CD8-positive, alpha-beta memory T cell (primary cell): ENCODE measurements at regions not wholly inside any gene's neighbourhood (a gene's known extent, or its start where the extent isn't known, plus 50 kb on each side); places are given as distances from the start of the nearest gene placed in this dataset.

Experiments used
- CTCF ChIA-PET: fragments of 350-600 bp; sonication (Branson Sonifier 250); formaldehyde crosslinking; loops from one replicate; lab custom pipeline; 2021; ENCODE audit warnings: antibody characterized with exemption; lab: Charles Lee
- POLR2A ChIA-PET: fragments of 350-600 bp; sonication (Branson Sonifier 250); formaldehyde crosslinking; loops from one replicate; lab custom pipeline; 2021; ENCODE audit warnings: antibody characterized with exemption; lab: Charles Lee
- DNase-seq, 5 donors: peaks; one replicate each; pipeline versions ENCODE4 v3.0.0 to v3.0.0-alpha.2; 2020 to 2022; ENCODE audit warnings: mixed read lengths in 1 of 5
- H3K27ac ChIP-seq: one replicate; pipeline ENCODE4 v1.7.0; 2013; ENCODE audit warnings: low read depth, mild to moderate bottlenecking, low read length, moderate library complexity
- H3K27me3 ChIP-seq: 2 replicates; pipeline ENCODE4 v1.7.0; 2013; ENCODE audit warnings: low read length, mild to moderate bottlenecking; ENCODE audit not compliant: insufficient read depth, poor library complexity, severe bottlenecking
- H3K36me3 ChIP-seq: 2 replicates; pipeline ENCODE4 v1.7.0; 2013; ENCODE audit warnings: mild to moderate bottlenecking, low read length, moderate library complexity; ENCODE audit not compliant: insufficient read depth
- H3K4me1 ChIP-seq: 2 replicates; pipeline ENCODE4 v1.7.0; 2013; ENCODE audit warnings: mild to moderate bottlenecking, low read length, moderate library complexity; ENCODE audit not compliant: insufficient read depth
- H3K4me3 ChIP-seq: 2 replicates; pipeline ENCODE4 v1.7.0; 2013; ENCODE audit warnings: mild to moderate bottlenecking, low read length
- H3K9me3 ChIP-seq: 2 replicates; pipeline ENCODE4 v1.7.0; 2013; ENCODE audit warnings: mild to moderate bottlenecking, low read length
- H3K27ac Mint-ChIP-seq, 8 donors: one replicate each; pipeline ENCODE4 v1.8.0; 2020 to 2021; ENCODE audit warnings: mixed read lengths in 8 of 8, mild to moderate bottlenecking in 6 of 8, inconsistent platforms in 3 of 8, moderate library complexity in 3 of 8
- H3K27me3 Mint-ChIP-seq, 2 donors: one replicate each; pipeline ENCODE4 v1.8.0; 2020 to 2021; ENCODE audit warnings: mixed read lengths in 2 of 2, mild to moderate bottlenecking in 1 of 2, moderate library complexity in 1 of 2
- H3K36me3 Mint-ChIP-seq, 3 donors: one replicate each; pipeline ENCODE4 v1.8.0; 2020 to 2021; ENCODE audit warnings: mixed read lengths in 3 of 3, inconsistent platforms in 1 of 3, mild to moderate bottlenecking in 1 of 3
- H3K4me1 Mint-ChIP-seq, 3 donors: one replicate each; pipeline ENCODE4 v1.8.0; 2020 to 2021; ENCODE audit warnings: mixed read lengths in 3 of 3, inconsistent platforms in 1 of 3, mild to moderate bottlenecking in 1 of 3
- H3K4me3 Mint-ChIP-seq, 7 donors: one replicate each; pipeline ENCODE4 v1.8.0; 2020 to 2021; ENCODE audit warnings: mixed read lengths in 7 of 7, mild to moderate bottlenecking in 6 of 7, moderate library complexity in 4 of 7, inconsistent platforms in 2 of 7
- H3K9me3 Mint-ChIP-seq, 5 donors: one replicate each; pipeline ENCODE4 v1.8.0; 2020 to 2022; ENCODE audit warnings: mixed read lengths in 5 of 5, mild to moderate bottlenecking in 3 of 5, moderate library complexity in 2 of 5, inconsistent platforms in 1 of 5

- no peak for DNase-seq
- no peaks in the 10 kb centered on the region for H3K36me3 ChIP-seq
- no peak overlapping the region for H3K27ac ChIP-seq
- Mint-ChIP-seq H3K27ac (no peak overlapping the region), H3K36me3 (no peaks in the 10 kb centered on the region), H3K27me3 (no peaks in the 10 kb centered on the region), H3K4me3 (no peak overlapping the region), H3K4me1 (no peaks in the 10 kb centered on the region), H3K9me3 (peaks cover 4 to 11% (median 4%) of the 10 kb centered on the region in 5 donors)
- H3K9me3 ChIP-seq = no peaks in the 10 kb centered on the region
- ChIA-PET CTCF (no interaction called here), POLR2A (no interaction called here)
- H3K4me3 ChIP-seq = no peak overlapping the region
- H3K27me3 ChIP-seq = no peaks in the 10 kb centered on the region
- H3K4me1 ChIP-seq = no peaks in the 10 kb centered on the region
These were observed 627.1 kb upstream of the SLC8A1 start for GRCh38 chr2:41079011-41079410.

GRCh38 chr2:41084321-41084720, 632.4 kb upstream of the SLC8A1 start:
- H3K4me1 ChIP-seq = no peaks in the 10 kb centered on the region
- Mint-ChIP-seq H3K9me3 (peaks cover 1 to 30% (median 2%) of the 10 kb centered on the region in 5 donors), H3K4me1 (no peaks in the 10 kb centered on the region), H3K27ac (no peak overlapping the region), H3K36me3 (no peaks in the 10 kb centered on the region), H3K27me3 (no peaks in the 10 kb centered on the region), H3K4me3 (no peak overlapping the region)
- H3K36me3 ChIP-seq = no peaks in the 10 kb centered on the region
- H3K27ac ChIP-seq = no peak overlapping the region
- H3K9me3 ChIP-seq = no peaks in the 10 kb centered on the region
- H3K4me3 ChIP-seq = no peak overlapping the region
- ChIA-PET POLR2A (no interaction called here), CTCF (no interaction called here)
- H3K27me3 ChIP-seq = no peaks in the 10 kb centered on the region
- no peak for DNase-seq

GRCh38 chr2:41087946-41088345, 636.1 kb upstream of the SLC8A1 start:
- Mint-ChIP-seq H3K27ac (no peak overlapping the region), H3K4me1 (no peaks in the 10 kb centered on the region), H3K27me3 (no peaks in the 10 kb centered on the region), H3K36me3 (no peaks in the 10 kb centered on the region), H3K9me3 (peaks cover 3 to 25% (median 5%) of the 10 kb centered on the region in 5 donors), H3K4me3 (no peak overlapping the region)
- H3K9me3 ChIP-seq = no peaks in the 10 kb centered on the region
- H3K27ac ChIP-seq = no peak overlapping the region
- H3K27me3 ChIP-seq = no peaks in the 10 kb centered on the region
- no peaks in the 10 kb centered on the region for H3K4me1 ChIP-seq
- no peaks in the 10 kb centered on the region for H3K36me3 ChIP-seq
- CTCF ChIA-PET = no interaction called here
- no peak for DNase-seq
- H3K4me3 ChIP-seq = no peak overlapping the region
- POLR2A ChIA-PET = no interaction called here

GRCh38 chr2:41101281-41101680, 649.4 kb upstream of the SLC8A1 start:
- H3K4me1 Mint-ChIP-seq = no peaks in the 10 kb centered on the region
- no peak overlapping the region for H3K4me3 ChIP-seq
- H3K27ac ChIP-seq = no peak overlapping the region
- H3K4me3 Mint-ChIP-seq = no peak overlapping the region
- H3K27ac Mint-ChIP-seq = no peak overlapping the region
- H3K27me3 Mint-ChIP-seq = peaks cover 0 to 2% of the 10 kb centered on the region in 2 donors
- no peaks in the 10 kb centered on the region for H3K36me3 ChIP-seq
- H3K27me3 ChIP-seq = no peaks in the 10 kb centered on the region
- no peak for DNase-seq
- H3K36me3 Mint-ChIP-seq = no peaks in the 10 kb centered on the region
- H3K4me1 ChIP-seq = no peaks in the 10 kb centered on the region
- CTCF ChIA-PET = no interaction called here
- H3K9me3 Mint-ChIP-seq = peaks cover 2 to 8% (median 4%) of the 10 kb centered on the region in 5 donors
- POLR2A ChIA-PET = no interaction called here
- no peaks in the 10 kb centered on the region for H3K9me3 ChIP-seq

- ChIA-PET POLR2A (no interaction called here), CTCF (no interaction called here)
- no peaks in the 10 kb centered on the region for H3K9me3 ChIP-seq
- H3K27ac ChIP-seq = no peak overlapping the region
- peaks cover 0 to 12% (median 6%) of the 10 kb centered on the region in 5 donors for H3K9me3 Mint-ChIP-seq
- H3K27me3 ChIP-seq = no peaks in the 10 kb centered on the region
- no peaks in the 10 kb centered on the region for H3K4me1 Mint-ChIP-seq
- H3K4me3 ChIP-seq = no peak overlapping the region
- no peaks in the 10 kb centered on the region for H3K4me1 ChIP-seq
- H3K27me3 Mint-ChIP-seq = no peaks in the 10 kb centered on the region
- H3K36me3 Mint-ChIP-seq = no peaks in the 10 kb centered on the region
- no peak for DNase-seq
- H3K36me3 ChIP-seq = no peaks in the 10 kb centered on the region
- no peak overlapping the region for H3K4me3 Mint-ChIP-seq
- H3K27ac Mint-ChIP-seq = no peak overlapping the region
These were observed 657.9 kb upstream of the SLC8A1 start for GRCh38 chr2:41109744-41110143.

GRCh38 chr2:41111836-41112627, 660.1 kb upstream of the SLC8A1 start:
- H3K27me3 ChIP-seq = no peaks in the 10 kb centered on the region
- H3K4me3 Mint-ChIP-seq = no peak overlapping the region

GRCh38 chr2:41116106-41116797, 664.4 kb upstream of the SLC8A1 start:
- DNase-seq = no peak
- CTCF ChIA-PET = no interaction called here
- no peak overlapping the region for H3K27ac Mint-ChIP-seq
- Histone ChIP-seq H3K36me3 (no peaks in the 10 kb centered on the region), H3K9me3 (no peaks in the 10 kb centered on the region), H3K4me1 (no peaks in the 10 kb centered on the region), H3K27me3 (no peaks in the 10 kb centered on the region), H3K27ac (no peak overlapping the region), H3K4me3 (no peak overlapping the region)
- POLR2A ChIA-PET = no interaction called here
- no peak overlapping the region for H3K4me3 Mint-ChIP-seq
- H3K36me3 Mint-ChIP-seq = no peaks in the 10 kb centered on the region
- peaks cover 0 to 23% (median 4%) of the 10 kb centered on the region in 5 donors for H3K9me3 Mint-ChIP-seq
- peaks cover 0 to 3% of the 10 kb centered on the region in 2 donors for H3K27me3 Mint-ChIP-seq
- H3K4me1 Mint-ChIP-seq = no peaks in the 10 kb centered on the region

More at GRCh38 chr2:41111836-41112627, 660.1 kb upstream of the SLC8A1 start:
- Mint-ChIP-seq H3K36me3 (no peaks in the 10 kb centered on the region), H3K27me3 (no peaks in the 10 kb centered on the region), H3K27ac (no peak overlapping the region), H3K4me1 (no peaks in the 10 kb centered on the region), H3K9me3 (peaks cover 0 to 18% (median 8%) of the 10 kb centered on the region in 5 donors)
- CTCF ChIA-PET = no interaction called here
- Histone ChIP-seq H3K4me3 (no peak overlapping the region), H3K9me3 (no peaks in the 10 kb centered on the region), H3K4me1 (no peaks in the 10 kb centered on the region), H3K36me3 (no peaks in the 10 kb centered on the region), H3K27ac (no peak overlapping the region)
- POLR2A ChIA-PET = no interaction called here
- no peak for DNase-seq

- CTCF ChIA-PET = no interaction called here
- no peaks in the 10 kb centered on the region for H3K27me3 ChIP-seq
- H3K4me3 ChIP-seq = no peak overlapping the region
These were observed 667.6 kb upstream of the SLC8A1 start for GRCh38 chr2:41119489-41119888.

More at GRCh38 chr2:41119489-41119888, 667.6 kb upstream of the SLC8A1 start:
- H3K4me1 Mint-ChIP-seq = no peaks in the 10 kb centered on the region
- H3K4me3 Mint-ChIP-seq = no peak overlapping the region
- H3K4me1 ChIP-seq = no peaks in the 10 kb centered on the region
- no peak overlapping the region for H3K27ac Mint-ChIP-seq
- H3K9me3 Mint-ChIP-seq = peaks cover 0 to 23% (median 4%) of the 10 kb centered on the region in 5 donors
- H3K27me3 Mint-ChIP-seq = peaks cover 0 to 6% of the 10 kb centered on the region in 2 donors
- H3K36me3 Mint-ChIP-seq = no peaks in the 10 kb centered on the region
- no peak overlapping the region for H3K27ac ChIP-seq
- no peak for DNase-seq
- POLR2A ChIA-PET = no interaction called here
- H3K9me3 ChIP-seq = no peaks in the 10 kb centered on the region
- H3K36me3 ChIP-seq = no peaks in the 10 kb centered on the region
